NCI-H1105 treated with DMSO at 0.1 percent for 48 hours (cell line): ENCODE measurements at regions not wholly inside any gene's neighbourhood (a gene's known extent, or its start where the extent isn't known, plus 50 kb on each side); places are given as distances from the start of the nearest gene placed in this dataset.
A peak's percentile ranks its signal among the peaks of the same experiment; 100 is the strongest.
"Not testable (repeated sequence)": the region's sequence is repeated elsewhere in the genome, so short reads cannot be mapped to it uniquely, and the experiment has no call there.

Source experiments
- DNase-seq: peaks from one replicate; lab custom pipeline; 2025; lab: John Stamatoyannopoulos, UW

- DNase-seq: no peak
Measured at GRCh38 chr6:151671195-151671594, 136.3 kb upstream of the ESR1 start.

- no peak for DNase-seq
Measured at GRCh38 chr6:151674578-151674977, 132.9 kb upstream of the ESR1 start.

- DNase-seq: peak; percentile 64
Measured at GRCh38 chr6:151675746-151676459, 131.6 kb upstream of the ESR1 start.

GRCh38 chr6:151676460-151676945, 131.0 kb upstream of the ESR1 start:
- DNase-seq: no peak

GRCh38 chr6:151677404-151677803, 130.1 kb upstream of the ESR1 start:
- DNase-seq: no peak

- no peak for DNase-seq
Measured at GRCh38 chr6:151679081-151679480, 128.4 kb upstream of the ESR1 start.

- DNase-seq: no peak
Measured at GRCh38 chr6:151679941-151680340, 127.5 kb upstream of the ESR1 start.

- DNase-seq: peak; percentile 9
Measured at GRCh38 chr6:151680846-151681432, 126.5 kb upstream of the ESR1 start.

- DNase-seq: no peak
Measured at GRCh38 chr6:151681433-151682059, 125.9 kb upstream of the ESR1 start.

- DNase-seq: no peak
Measured at GRCh38 chr6:151682251-151682650, 125.2 kb upstream of the ESR1 start.

GRCh38 chr6:151682922-151683321, 124.6 kb upstream of the ESR1 start:
- DNase-seq: no peak

GRCh38 chr6:151683381-151683780, 124.1 kb upstream of the ESR1 start:
- DNase-seq: no peak

GRCh38 chr6:151689499-151690201, 117.8 kb upstream of the ESR1 start:
- no peak for DNase-seq

- DNase-seq: no peak
Measured at GRCh38 chr6:151690303-151690702, 117.2 kb upstream of the ESR1 start.

- no peak for DNase-seq
Measured at GRCh38 chr6:151690768-151691562, 116.5 kb upstream of the ESR1 start.

GRCh38 chr6:151692216-151692615, 115.3 kb upstream of the ESR1 start:
- no peak for DNase-seq

GRCh38 chr6:151693366-151693765, 114.1 kb upstream of the ESR1 start:
- DNase-seq: no peak

- no peak for DNase-seq
Measured at GRCh38 chr6:151695156-151695555, 112.3 kb upstream of the ESR1 start.

- DNase-seq: not testable (repeated sequence)
Measured at GRCh38 chr6:151696302-151696701, 111.2 kb upstream of the ESR1 start.

- no peak for DNase-seq
Measured at GRCh38 chr6:151698931-151699700, 108.4 kb upstream of the ESR1 start.

GRCh38 chr6:151699719-151700118, 107.8 kb upstream of the ESR1 start:
- no peak for DNase-seq
